Liver (tissue), 3 donors: ENCODE measurements at regions not wholly inside any gene's neighbourhood (a gene's known extent, or its start where the extent isn't known, plus 50 kb on each side); places are given as distances from the start of the nearest gene placed in this dataset.
A peak's percentile ranks its signal among the peaks of the same experiment; 100 is the strongest.

Experiments
- ATF3 ChIP-seq: IDR thresholded peaks from 2 replicates; pipeline ENCODE4 v1.6.1; 2016; ENCODE audit warnings: antibody characterized with exemption
- HNF4G ChIP-seq: IDR thresholded peaks from 2 replicates; pipeline ENCODE4 v1.6.1; 2016; ENCODE audit warnings: antibody characterized with exemption
- JUND ChIP-seq, 2 donors: IDR thresholded peaks; 2 replicates each; pipeline ENCODE4 v1.6.1; 2016; ENCODE audit warnings: antibody characterized with exemption in 2 of 2
- MAX ChIP-seq: IDR thresholded peaks from 2 replicates; pipeline ENCODE4 v1.6.1; 2016; ENCODE audit warnings: antibody characterized with exemption
- NR2F2 ChIP-seq: IDR thresholded peaks from 2 replicates; pipeline ENCODE4 v1.6.1; 2016; ENCODE audit warnings: antibody characterized with exemption
- TAF1 ChIP-seq: conservative IDR thresholded peaks from 2 replicates; pipeline ENCODE4 v1.6.1; 2016; ENCODE audit warnings: antibody characterized with exemption, mild to moderate bottlenecking
- ZBTB33 ChIP-seq: IDR thresholded peaks from 2 replicates; pipeline ENCODE4 v1.6.1; 2016; ENCODE audit warnings: antibody characterized with exemption
- TF ChIP-seq, protein P1 (sequence below): fragments of 150-350 bp; IDR thresholded peaks from 2 replicates; pipeline ENCODE4 v1.5.1; 2017; ENCODE audit warnings: improper control_type of control experiment, low read depth, low read length; ENCODE audit not compliant: missing input control
- donor health status: healthy.
- donor health status: healthy.

- TF ChIP-seq MAX (no peak), NR2F2 (no peak), HNF4G (no peak), JUND (IDR thresholded peaks at IDR 0.05) (no peak), ATF3 (no peak), TAF1 (no peak), ZBTB33 (no peak)
- TF ChIP-seq, protein P1, sequence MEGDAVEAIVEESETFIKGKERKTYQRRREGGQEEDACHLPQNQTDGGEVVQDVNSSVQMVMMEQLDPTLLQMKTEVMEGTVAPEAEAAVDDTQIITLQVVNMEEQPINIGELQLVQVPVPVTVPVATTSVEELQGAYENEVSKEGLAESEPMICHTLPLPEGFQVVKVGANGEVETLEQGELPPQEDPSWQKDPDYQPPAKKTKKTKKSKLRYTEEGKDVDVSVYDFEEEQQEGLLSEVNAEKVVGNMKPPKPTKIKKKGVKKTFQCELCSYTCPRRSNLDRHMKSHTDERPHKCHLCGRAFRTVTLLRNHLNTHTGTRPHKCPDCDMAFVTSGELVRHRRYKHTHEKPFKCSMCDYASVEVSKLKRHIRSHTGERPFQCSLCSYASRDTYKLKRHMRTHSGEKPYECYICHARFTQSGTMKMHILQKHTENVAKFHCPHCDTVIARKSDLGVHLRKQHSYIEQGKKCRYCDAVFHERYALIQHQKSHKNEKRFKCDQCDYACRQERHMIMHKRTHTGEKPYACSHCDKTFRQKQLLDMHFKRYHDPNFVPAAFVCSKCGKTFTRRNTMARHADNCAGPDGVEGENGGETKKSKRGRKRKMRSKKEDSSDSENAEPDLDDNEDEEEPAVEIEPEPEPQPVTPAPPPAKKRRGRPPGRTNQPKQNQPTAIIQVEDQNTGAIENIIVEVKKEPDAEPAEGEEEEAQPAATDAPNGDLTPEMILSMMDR = peak; percentile 83
Observed at GRCh38 chr13:26929971-26930730, 169.6 kb upstream of the GPR12 start.
